Gastroesophageal sphincter (tissue), 3 donors: ENCODE measurements at regions not wholly inside any gene's neighbourhood (a gene's known extent, or its start where the extent isn't known, plus 50 kb on each side); places are given as distances from the start of the nearest gene placed in this dataset.

Experiments used
- POLR2A ChIP-seq, 2 donors: fragments of 450-650 bp; IDR thresholded peaks; one replicate each; pipeline ENCODE4 v1.6.1; 2017; ENCODE audit warnings: antibody characterized with exemption in 2 of 2, mild to moderate bottlenecking in 2 of 2, moderate library complexity in 1 of 2
- POLR2AphosphoS5 ChIP-seq: sonication (generic); formaldehyde crosslinking; IDR thresholded peaks from one replicate; pipeline ENCODE4 v1.6.1; 2017; ENCODE audit warnings: antibody characterized with exemption
- TF ChIP-seq, protein P1 (sequence below), 4 experiments: fragments of 200-600 bp in 2 of 4; fragments of 450-650 bp in 2 of 4; sonication (generic) in 1 of 4; IDR thresholded peaks; one replicate each; pipeline ENCODE4 v1.5.1; 2017 to 2019; ENCODE audit warnings: antibody characterized with exemption in 4 of 4, mild to moderate bottlenecking in 2 of 4, moderate library complexity in 2 of 4

DNA sequence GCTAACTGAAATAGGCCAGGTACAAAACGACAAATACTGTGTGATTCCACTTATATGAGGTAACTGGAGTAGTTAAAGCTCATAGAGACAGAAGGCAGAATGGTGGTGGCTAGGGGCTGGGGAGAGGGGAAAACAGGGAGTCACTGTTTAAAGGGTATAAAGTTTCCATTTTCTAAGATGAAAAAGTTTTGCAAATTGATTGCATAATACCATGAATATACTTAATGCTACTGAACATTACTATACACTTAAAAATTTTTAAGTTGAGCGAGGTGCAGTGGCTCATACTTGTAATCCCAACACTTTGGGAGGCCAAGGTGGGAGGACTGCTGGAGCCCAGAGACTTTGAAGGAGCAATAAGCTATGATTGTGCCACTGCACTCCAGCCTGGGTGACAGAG is 138.6 kb upstream of the ARID1B start:
- no peak for TF ChIP-seq POLR2AphosphoS5
- TF ChIP-seq, protein P1, sequence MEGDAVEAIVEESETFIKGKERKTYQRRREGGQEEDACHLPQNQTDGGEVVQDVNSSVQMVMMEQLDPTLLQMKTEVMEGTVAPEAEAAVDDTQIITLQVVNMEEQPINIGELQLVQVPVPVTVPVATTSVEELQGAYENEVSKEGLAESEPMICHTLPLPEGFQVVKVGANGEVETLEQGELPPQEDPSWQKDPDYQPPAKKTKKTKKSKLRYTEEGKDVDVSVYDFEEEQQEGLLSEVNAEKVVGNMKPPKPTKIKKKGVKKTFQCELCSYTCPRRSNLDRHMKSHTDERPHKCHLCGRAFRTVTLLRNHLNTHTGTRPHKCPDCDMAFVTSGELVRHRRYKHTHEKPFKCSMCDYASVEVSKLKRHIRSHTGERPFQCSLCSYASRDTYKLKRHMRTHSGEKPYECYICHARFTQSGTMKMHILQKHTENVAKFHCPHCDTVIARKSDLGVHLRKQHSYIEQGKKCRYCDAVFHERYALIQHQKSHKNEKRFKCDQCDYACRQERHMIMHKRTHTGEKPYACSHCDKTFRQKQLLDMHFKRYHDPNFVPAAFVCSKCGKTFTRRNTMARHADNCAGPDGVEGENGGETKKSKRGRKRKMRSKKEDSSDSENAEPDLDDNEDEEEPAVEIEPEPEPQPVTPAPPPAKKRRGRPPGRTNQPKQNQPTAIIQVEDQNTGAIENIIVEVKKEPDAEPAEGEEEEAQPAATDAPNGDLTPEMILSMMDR (IDR thresholded peaks at IDR 0.05) = no peak
- TF ChIP-seq POLR2A (IDR thresholded peaks at IDR 0.05) = no peak
